ENCODE measurements at regions not wholly inside any gene's neighbourhood (a gene's known extent, or its start where the extent isn't known, plus 50 kb on each side); places are given as distances from the start of the nearest gene placed in this dataset.

DNA sequence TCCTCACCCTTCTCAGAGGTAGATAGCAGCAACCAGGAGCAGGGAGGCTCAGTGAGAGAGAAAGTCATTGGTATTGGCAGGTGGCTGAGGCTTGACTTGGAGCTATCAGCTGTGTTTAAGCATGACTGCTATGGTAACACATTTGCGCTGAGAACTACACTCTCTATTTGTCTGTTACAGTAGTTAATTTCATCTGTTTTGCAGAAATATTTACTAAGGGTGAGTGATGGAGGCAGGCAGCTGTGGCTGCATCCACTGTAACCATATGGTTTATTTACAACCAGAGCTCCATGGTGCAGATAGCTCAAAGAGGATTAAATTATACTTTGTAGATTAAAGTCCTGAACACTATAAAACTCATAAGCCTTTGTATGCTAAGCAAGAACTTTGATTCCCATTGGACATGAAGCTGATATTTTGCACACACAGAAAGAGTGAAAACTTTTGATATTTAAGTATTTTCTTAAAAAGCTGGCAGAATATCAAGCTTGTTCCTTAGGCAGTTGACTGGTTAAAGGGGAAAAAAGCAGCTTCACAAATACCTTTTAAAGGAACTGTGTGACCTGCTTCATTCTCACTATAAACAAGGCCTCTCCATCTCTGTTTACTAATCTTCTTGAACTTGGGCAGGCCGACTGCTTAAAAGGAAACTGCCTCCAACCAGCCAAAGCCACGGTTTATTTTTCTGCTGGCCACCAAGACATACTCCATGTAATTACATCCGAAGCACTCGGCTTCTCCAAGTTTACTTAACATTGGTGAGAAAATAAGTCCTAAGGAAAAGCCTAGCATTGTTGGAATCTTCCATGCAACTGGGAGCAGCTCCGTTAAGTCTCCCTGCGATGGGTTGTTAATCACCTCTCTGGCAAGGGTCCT, 299.8 kb upstream of the ZFHX3 start:
- no peak for TF ChIP-seq CTCF (IDR thresholded peaks at IDR 0.05)

GRCh38 chr16:73339821-73340220, 291.9 kb upstream of the ZFHX3 start:
- no peak for TF ChIP-seq CTCF (IDR thresholded peaks at IDR 0.05)

DNA sequence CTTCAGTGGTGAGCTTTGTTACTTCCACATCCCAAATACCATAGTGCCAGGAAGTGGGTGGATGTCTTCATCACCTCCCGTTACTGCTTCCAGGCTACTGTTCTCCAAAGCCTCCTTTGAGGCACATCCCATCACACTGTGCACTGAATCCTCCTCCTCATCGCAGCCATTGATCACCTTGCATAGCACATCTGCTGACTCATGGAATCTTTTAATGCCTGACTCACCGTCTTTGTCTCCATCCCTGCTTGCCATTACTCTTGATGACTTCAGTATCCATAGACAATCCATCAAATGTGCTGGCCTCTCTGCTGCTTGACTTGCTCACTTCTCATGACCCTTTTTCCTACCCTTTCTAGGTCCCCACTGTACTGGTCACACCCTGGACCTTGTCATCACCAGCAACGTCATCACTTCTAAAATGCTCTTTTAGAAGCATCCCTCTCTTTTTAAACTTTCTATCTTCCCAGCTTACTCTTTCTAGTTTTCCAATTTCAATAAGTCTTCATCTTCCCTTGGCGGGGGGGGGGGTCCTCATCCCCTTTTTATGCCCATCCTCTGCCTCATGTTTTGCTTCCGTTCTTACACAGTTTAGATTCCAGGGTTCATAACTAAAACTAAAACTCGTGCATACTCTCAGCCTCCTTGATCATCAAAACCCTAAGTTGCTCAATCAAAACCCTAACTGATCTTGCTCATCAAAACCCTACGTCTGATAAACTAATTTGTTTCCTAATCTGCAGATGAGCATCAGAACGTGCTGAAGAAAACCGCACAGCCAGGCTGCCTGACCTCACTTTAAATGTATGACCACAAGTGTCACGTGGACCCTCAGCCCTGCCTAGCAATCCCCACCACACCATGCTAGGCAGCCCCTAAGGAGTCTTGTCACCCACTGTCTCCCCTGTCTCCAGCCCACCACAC, 289.7 kb upstream of the ZFHX3 start:
- TF ChIP-seq CTCF (IDR thresholded peaks at IDR 0.05) = no peak

DNA sequence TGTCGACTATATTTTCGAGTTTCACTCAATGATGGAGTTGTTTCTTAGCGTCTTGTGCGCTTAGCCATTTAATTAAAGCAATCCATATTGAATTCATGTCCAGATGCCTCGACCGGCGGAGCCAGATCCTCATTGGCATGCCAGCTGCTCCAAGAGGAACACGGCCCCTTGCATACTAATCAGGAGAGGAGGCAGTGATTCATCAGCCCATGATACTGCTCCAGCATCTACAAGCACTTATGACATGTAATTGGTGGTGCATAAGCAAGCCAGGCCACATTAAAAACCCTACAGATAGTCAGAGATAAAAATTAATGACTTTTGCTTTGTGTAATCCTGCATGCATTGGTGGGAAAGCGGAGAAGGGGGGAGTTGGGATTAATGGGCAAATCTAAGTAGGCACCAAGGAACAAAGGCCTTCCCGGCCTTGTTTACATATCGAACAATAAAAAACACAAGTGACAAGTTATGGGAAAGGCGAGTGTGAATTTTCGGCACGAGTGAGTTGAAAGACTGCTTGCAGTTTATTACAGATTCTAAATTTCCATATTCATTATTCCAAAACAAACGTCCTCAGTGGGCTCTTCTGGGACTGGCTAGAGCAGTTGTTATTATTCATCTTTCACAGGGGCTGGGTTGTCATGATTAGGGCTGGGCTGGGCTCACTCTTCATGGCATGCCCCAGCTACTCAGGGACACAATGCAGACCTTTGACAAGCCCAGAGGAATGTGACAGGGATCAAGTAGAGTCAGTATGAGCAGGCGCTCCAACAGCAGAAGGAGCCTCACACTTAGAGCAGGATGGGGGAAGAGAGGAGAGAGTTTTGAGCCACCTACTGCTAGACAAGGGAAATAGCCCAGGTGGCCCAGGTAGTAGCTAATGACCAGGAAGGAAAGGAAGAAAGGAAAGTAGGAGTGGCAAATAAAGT, 281.7 kb upstream of the ZFHX3 start:
- TF ChIP-seq CTCF (IDR thresholded peaks at IDR 0.05) = no peak

- no peak for TF ChIP-seq CTCF (IDR thresholded peaks at IDR 0.05)
Measured at GRCh38 chr16:73326770-73327470, 279.0 kb upstream of the ZFHX3 start.

- TF ChIP-seq CTCF (IDR thresholded peaks at IDR 0.05) = no peak
Measured at GRCh38 chr16:73326221-73326620, 278.3 kb upstream of the ZFHX3 start.

All from LNCAP (cell line).